ENCODE measurements at regions not wholly inside any gene's neighbourhood (a gene's known extent, or its start where the extent isn't known, plus 50 kb on each side); places are given as distances from the start of the nearest gene placed in this dataset.
"Not testable (repeated sequence)": the region's sequence is repeated elsewhere in the genome, so short reads cannot be mapped to it uniquely, and the experiment has no call there.

- H2AFZ ChIP-seq (ENCODE audit: low read length); H3K4me2 ChIP-seq (ENCODE audit: insufficient read depth, insufficient read length, low read length); H3K4me1 Mint-ChIP-seq; H4K20me1 ChIP-seq (ENCODE audit: control insufficient read depth, insufficient read depth, insufficient read length); H3K56ac ChIP-seq (ENCODE audit: insufficient read length, low read depth, low read length); H4K91ac ChIP-seq (ENCODE audit: insufficient read length, low read depth, low read length); H2BK12ac ChIP-seq (ENCODE audit: insufficient read length, low read depth, low read length); H3K27ac ChIP-seq (ENCODE audit: insufficient read length, low read depth, low read length); DNase-seq; H4K5ac ChIP-seq (ENCODE audit: insufficient read length, low read depth, low read length); H3K18ac ChIP-seq (ENCODE audit: insufficient read length, low read depth, low read length); H2BK5ac ChIP-seq (ENCODE audit: insufficient read length, low read length); H3K79me1 ChIP-seq (ENCODE audit: insufficient read depth, low read depth, low read length, poor library complexity, severe bottlenecking); H3K27ac Mint-ChIP-seq; H3K23me2 ChIP-seq (ENCODE audit: insufficient read length, low read depth, low read length, poor library complexity, severe bottlenecking); H3T11ph ChIP-seq (ENCODE audit: low read length); H2BK120ac ChIP-seq (ENCODE audit: low read depth, low read length, poor library complexity, severe bottlenecking); H2BK20ac ChIP-seq (ENCODE audit: low read depth, low read length, poor library complexity, severe bottlenecking); H3K4ac ChIP-seq (ENCODE audit: low read depth, low read length); H3K23ac ChIP-seq (ENCODE audit: insufficient read length, low read depth, low read length); H3K4me1 ChIP-seq (ENCODE audit: insufficient read depth, low read length); H3K9ac ChIP-seq (ENCODE audit: extremely low read depth, insufficient read length, low read length); H3K14ac ChIP-seq (ENCODE audit: insufficient read depth, low read length); H2BK15ac ChIP-seq (ENCODE audit: low read depth, low read length); H3K79me2 ChIP-seq (ENCODE audit: insufficient read depth, low read length); H3K9me3 ChIP-seq (ENCODE audit: control insufficient read depth, low read depth, low read length); H3K4me3 Mint-ChIP-seq; H3K27me3 ChIP-seq (ENCODE audit: insufficient read depth, low read length); H4K8ac ChIP-seq (replicated peaks; ENCODE audit: insufficient read length, low read depth, low read length); H2AK5ac ChIP-seq (ENCODE audit: insufficient read length, low read length); H3K27me3 Mint-ChIP-seq (ENCODE audit: low read depth): not testable (repeated sequence)
- peaks cover 44 to 68% of the 10 kb centered on the region in 2 experiments for H3K9me3 Mint-ChIP-seq
- WGBS (ENCODE audit: extremely low coverage, insufficient read length, low lambda C conversion rate): no CpG with 5 or more reads among the region's 1 CpG
- H3K36me3 Mint-ChIP-seq (ENCODE audit: insufficient read depth in 1 of 3, low read depth in 3 of 3): peaks cover 2 to 17% (median 5%) of the 10 kb centered on the region in 3 experiments; a peak in 4 of 7 replicates
These were observed 287.0 kb downstream of the RPIA start for GRCh38 chr2:88978446-88978845.

- not testable (repeated sequence) for H3K23me2 ChIP-seq (ENCODE audit: insufficient read length, low read depth, low read length, poor library complexity, severe bottlenecking); H3K27me3 Mint-ChIP-seq (ENCODE audit: low read depth); H4K20me1 ChIP-seq (ENCODE audit: control insufficient read depth, insufficient read depth, insufficient read length); H3K56ac ChIP-seq (ENCODE audit: insufficient read length, low read depth, low read length); H3K79me2 ChIP-seq (ENCODE audit: insufficient read depth, low read length); H3K9ac ChIP-seq (ENCODE audit: extremely low read depth, insufficient read length, low read length); H2BK15ac ChIP-seq (ENCODE audit: low read depth, low read length); H3K23ac ChIP-seq (ENCODE audit: insufficient read length, low read depth, low read length); H3T11ph ChIP-seq (ENCODE audit: low read length); H2BK20ac ChIP-seq (ENCODE audit: low read depth, low read length, poor library complexity, severe bottlenecking); H4K5ac ChIP-seq (ENCODE audit: insufficient read length, low read depth, low read length); H3K9me3 ChIP-seq (ENCODE audit: control insufficient read depth, low read depth, low read length); H4K91ac ChIP-seq (ENCODE audit: insufficient read length, low read depth, low read length); H4K8ac ChIP-seq (replicated peaks; ENCODE audit: insufficient read length, low read depth, low read length); H2AK5ac ChIP-seq (ENCODE audit: insufficient read length, low read length); H3K14ac ChIP-seq (ENCODE audit: insufficient read depth, low read length); H3K4me1 Mint-ChIP-seq; H3K4me1 ChIP-seq (ENCODE audit: insufficient read depth, low read length); H3K4ac ChIP-seq (ENCODE audit: low read depth, low read length); H3K27me3 ChIP-seq (ENCODE audit: insufficient read depth, low read length); H3K79me1 ChIP-seq (ENCODE audit: insufficient read depth, low read depth, low read length, poor library complexity, severe bottlenecking); H2BK120ac ChIP-seq (ENCODE audit: low read depth, low read length, poor library complexity, severe bottlenecking); DNase-seq; H2BK5ac ChIP-seq (ENCODE audit: insufficient read length, low read length); H3K27ac Mint-ChIP-seq; H3K27ac ChIP-seq (ENCODE audit: insufficient read length, low read depth, low read length); H3K4me2 ChIP-seq (ENCODE audit: insufficient read depth, insufficient read length, low read length); H2AFZ ChIP-seq (ENCODE audit: low read length); H3K18ac ChIP-seq (ENCODE audit: insufficient read length, low read depth, low read length); H3K4me3 Mint-ChIP-seq; H2BK12ac ChIP-seq (ENCODE audit: insufficient read length, low read depth, low read length)
- Mint-ChIP-seq H3K9me3 (peaks cover 35 to 45% of the 10 kb centered on the region in 2 experiments), H3K36me3 (ENCODE audit: insufficient read depth in 1 of 3, low read depth in 3 of 3) (peaks cover 1 to 16% (median 5%) of the 10 kb centered on the region in 3 experiments; a peak in 5 of 7 replicates)
- WGBS (ENCODE audit: extremely low coverage, insufficient read length, low lambda C conversion rate): no CpG with 5 or more reads among the region's 2 CpGs
These were observed 292.6 kb downstream of the RPIA start for GRCh38 chr2:88984079-88984478.
